Neural crest cell (in vitro differentiated cells): ENCODE measurements at regions not wholly inside any gene's neighbourhood (a gene's known extent, or its start where the extent isn't known, plus 50 kb on each side); places are given as distances from the start of the nearest gene placed in this dataset.

Experiments used
- DNase-seq: peaks from one replicate; pipeline ENCODE4 v3.0.0; 2021; ENCODE audit warnings: low read depth, mixed read lengths, low spot score
- H3K27ac Mint-ChIP-seq: one replicate; pipeline ENCODE4 v1.8.0; 2021; ENCODE audit warnings: mild to moderate bottlenecking, mixed read lengths; ENCODE audit not compliant: unreplicated experiment
- H3K27me3 Mint-ChIP-seq: 2 replicates; pipeline ENCODE4 v1.8.0; 2021; ENCODE audit warnings: low read depth, mild to moderate bottlenecking, mixed read lengths
- H3K36me3 Mint-ChIP-seq: 2 replicates; pipeline ENCODE4 v1.8.0; 2021; ENCODE audit warnings: low read depth, mild to moderate bottlenecking, mixed read lengths
- H3K4me1 Mint-ChIP-seq: 2 replicates; pipeline ENCODE4 v1.8.0; 2021; ENCODE audit warnings: mixed read lengths
- H3K4me3 Mint-ChIP-seq: one replicate; pipeline ENCODE4 v1.8.0; 2021; ENCODE audit warnings: mild to moderate bottlenecking, mixed read lengths
- H3K9me3 Mint-ChIP-seq: 2 replicates; pipeline ENCODE4 v1.8.0; 2021; ENCODE audit warnings: mixed read lengths
- TF ChIP-seq, protein P1 (sequence below): fragments of 200-600 bp; sonication (generic); conservative IDR thresholded peaks from 2 replicates; pipeline ENCODE4 v1.5.0; 2021; ENCODE audit warnings: antibody characterized with exemption, mild to moderate bottlenecking

DNA sequence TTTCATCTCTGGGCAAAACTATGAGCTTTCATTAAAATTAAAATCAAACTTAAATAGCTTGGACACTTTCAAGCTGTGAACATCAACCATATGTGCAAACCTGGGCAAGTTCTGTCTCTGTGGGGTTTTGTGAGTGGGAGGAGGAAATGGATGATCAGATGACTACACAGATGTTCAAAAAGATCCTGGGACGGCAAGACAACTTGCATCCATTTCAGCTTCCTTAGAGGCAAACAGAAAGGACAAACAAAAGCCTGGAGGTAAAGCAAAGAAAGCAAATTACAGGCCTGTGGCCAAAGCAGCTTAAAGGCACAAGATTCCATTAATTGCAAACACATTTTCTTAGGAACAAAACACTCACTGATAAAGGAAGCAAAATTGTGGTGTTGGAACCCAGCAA, 222.2 kb downstream of the NEBL start:
- TF ChIP-seq, protein P1, sequence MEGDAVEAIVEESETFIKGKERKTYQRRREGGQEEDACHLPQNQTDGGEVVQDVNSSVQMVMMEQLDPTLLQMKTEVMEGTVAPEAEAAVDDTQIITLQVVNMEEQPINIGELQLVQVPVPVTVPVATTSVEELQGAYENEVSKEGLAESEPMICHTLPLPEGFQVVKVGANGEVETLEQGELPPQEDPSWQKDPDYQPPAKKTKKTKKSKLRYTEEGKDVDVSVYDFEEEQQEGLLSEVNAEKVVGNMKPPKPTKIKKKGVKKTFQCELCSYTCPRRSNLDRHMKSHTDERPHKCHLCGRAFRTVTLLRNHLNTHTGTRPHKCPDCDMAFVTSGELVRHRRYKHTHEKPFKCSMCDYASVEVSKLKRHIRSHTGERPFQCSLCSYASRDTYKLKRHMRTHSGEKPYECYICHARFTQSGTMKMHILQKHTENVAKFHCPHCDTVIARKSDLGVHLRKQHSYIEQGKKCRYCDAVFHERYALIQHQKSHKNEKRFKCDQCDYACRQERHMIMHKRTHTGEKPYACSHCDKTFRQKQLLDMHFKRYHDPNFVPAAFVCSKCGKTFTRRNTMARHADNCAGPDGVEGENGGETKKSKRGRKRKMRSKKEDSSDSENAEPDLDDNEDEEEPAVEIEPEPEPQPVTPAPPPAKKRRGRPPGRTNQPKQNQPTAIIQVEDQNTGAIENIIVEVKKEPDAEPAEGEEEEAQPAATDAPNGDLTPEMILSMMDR: no peak
- peaks cover 6% of the 10 kb centered on the region for H3K4me1 Mint-ChIP-seq
- no peaks in the 10 kb centered on the region for H3K9me3 Mint-ChIP-seq
- H3K27ac Mint-ChIP-seq: peak overlapping the region; percentile 41
- H3K4me3 Mint-ChIP-seq: no peak overlapping the region
- no peak for DNase-seq
- H3K36me3 Mint-ChIP-seq: no peaks in the 10 kb centered on the region
- H3K27me3 Mint-ChIP-seq: no peaks in the 10 kb centered on the region

DNA sequence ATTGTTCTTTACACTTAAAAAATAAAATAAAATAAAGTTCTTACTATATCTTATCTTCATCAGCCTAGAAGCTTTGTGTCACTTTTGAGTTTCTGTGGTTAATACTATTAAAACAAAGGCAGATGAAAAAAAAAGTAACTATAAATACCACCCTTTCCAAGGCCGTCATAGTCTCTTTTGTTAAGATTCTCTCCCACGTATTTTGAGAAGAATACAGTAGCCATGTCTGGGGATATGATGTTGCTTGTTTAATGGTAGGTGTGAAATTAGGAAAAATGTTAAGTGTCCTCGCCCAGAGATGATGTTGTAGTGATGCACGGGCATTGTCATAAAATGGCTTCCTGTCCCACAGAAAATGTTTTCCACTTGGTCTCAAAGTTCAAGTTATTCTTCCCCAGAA, 223.9 kb downstream of the NEBL start:
- peaks cover under 1% of the 10 kb centered on the region for H3K27me3 Mint-ChIP-seq
- H3K4me3 Mint-ChIP-seq: no peak overlapping the region
- TF ChIP-seq, protein P1: no peak
- H3K9me3 Mint-ChIP-seq: no peaks in the 10 kb centered on the region
- no peak for DNase-seq
- H3K27ac Mint-ChIP-seq: no peak overlapping the region
- peaks cover 6% of the 10 kb centered on the region for H3K4me1 Mint-ChIP-seq
- H3K36me3 Mint-ChIP-seq: no peaks in the 10 kb centered on the region

DNA sequence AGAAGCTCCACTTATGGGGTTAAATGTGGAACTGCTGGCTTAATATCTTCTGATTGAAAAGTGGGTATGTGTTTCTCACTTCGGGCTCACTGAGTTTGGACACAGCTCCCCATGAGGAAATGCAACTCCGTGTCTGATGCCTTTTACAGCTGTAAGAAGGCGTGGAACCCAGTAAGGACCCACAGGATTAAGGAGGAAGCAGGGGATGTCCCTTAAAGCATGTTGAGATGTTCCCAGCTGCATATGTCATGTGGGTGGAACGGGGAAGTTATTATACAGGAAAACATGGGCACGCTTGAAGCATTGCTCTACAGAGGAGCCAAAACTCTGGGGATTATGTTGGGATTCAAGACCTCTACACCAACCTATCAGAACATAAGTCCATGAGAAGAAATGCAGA, 224.4 kb downstream of the NEBL start:
- Mint-ChIP-seq H3K9me3 (no peaks in the 10 kb centered on the region), H3K4me3 (no peak overlapping the region), H3K27ac (no peak overlapping the region), H3K36me3 (no peaks in the 10 kb centered on the region), H3K4me1 (peaks cover 6% of the 10 kb centered on the region), H3K27me3 (peaks cover 4% of the 10 kb centered on the region)
- DNase-seq: no peak
- TF ChIP-seq, protein P1: no peak

DNA sequence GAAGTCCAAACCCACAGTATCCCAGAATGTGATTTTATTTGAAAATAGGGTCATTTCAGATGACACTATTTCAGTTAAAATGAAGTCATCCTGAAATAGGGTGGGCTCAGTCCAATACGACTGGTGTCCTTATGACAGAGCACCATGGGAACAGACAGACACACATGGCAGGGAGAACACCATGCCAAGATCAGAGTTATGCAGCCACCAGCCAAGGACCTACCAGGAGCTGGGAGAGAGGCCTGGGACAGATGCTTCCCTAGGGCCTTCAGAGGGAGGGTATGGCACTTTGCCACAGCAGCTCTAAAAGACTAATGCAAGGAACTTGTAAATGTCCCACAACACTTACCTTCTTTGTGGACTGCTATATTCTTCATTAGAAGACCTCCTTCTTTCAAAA, 226.5 kb downstream of the NEBL start:
- Mint-ChIP-seq H3K27me3 (peaks cover 4% of the 10 kb centered on the region), H3K4me3 (no peak overlapping the region), H3K27ac (no peak overlapping the region), H3K9me3 (no peaks in the 10 kb centered on the region), H3K36me3 (no peaks in the 10 kb centered on the region), H3K4me1 (peaks cover 6% of the 10 kb centered on the region)
- no peak for DNase-seq
- TF ChIP-seq, protein P1: no peak

DNA sequence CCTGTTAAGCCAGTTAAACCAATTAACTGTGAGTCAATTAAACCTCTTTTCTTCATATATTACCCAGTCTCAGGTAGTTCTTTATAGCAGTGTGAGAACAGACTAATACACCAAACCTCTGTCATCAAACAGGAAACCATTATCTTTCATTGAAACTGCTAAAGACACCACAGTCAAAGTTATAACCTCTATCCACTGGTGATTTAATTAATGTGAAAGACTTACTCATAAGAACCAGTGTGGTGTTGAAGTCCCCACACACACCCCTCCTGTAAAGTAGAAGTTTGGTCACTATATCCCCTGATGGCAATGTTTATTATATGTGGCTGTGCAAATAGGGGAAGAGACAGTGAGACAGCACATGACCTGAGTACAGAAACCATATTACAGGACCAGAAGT, 228.1 kb downstream of the NEBL start:
- H3K4me1 Mint-ChIP-seq: no peaks in the 10 kb centered on the region
- TF ChIP-seq, protein P1: no peak
- H3K27me3 Mint-ChIP-seq: peaks cover 4% of the 10 kb centered on the region
- H3K27ac Mint-ChIP-seq: no peak overlapping the region
- H3K4me3 Mint-ChIP-seq: no peak overlapping the region
- no peaks in the 10 kb centered on the region for H3K36me3 Mint-ChIP-seq
- no peak for DNase-seq
- no peaks in the 10 kb centered on the region for H3K9me3 Mint-ChIP-seq

DNA sequence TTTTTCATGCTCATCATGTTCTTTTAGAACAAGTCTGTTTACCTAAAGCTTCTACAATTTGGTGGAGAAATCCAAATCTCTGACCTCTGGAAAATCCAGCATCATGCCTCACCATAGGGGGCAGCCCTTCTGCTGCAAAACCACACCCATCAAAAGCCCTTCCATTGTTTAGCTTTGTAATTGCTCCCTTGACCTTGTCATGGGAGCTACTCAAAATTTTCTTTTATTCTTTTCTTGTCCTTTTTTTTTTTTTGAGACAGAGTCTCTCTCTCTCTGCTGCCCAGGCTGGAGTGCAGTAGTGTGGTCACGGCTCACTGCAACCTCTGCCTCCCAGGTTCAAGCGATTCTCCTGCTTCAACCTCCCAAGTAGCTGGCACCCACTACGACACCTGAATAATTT, 234.4 kb downstream of the NEBL start:
- Mint-ChIP-seq H3K9me3 (peaks cover 10% of the 10 kb centered on the region), H3K27ac (no peak overlapping the region), H3K27me3 (peaks cover 2% of the 10 kb centered on the region), H3K4me1 (no peaks in the 10 kb centered on the region), H3K4me3 (no peak overlapping the region), H3K36me3 (no peaks in the 10 kb centered on the region)
- TF ChIP-seq, protein P1: no peak
- DNase-seq: no peak
